ENCODE measurements at regions not wholly inside any gene's neighbourhood (a gene's known extent, or its start where the extent isn't known, plus 50 kb on each side); places are given as distances from the start of the nearest gene placed in this dataset.
"Not testable (repeated sequence)": the region's sequence is repeated elsewhere in the genome, so short reads cannot be mapped to it uniquely, and the experiment has no call there.

DNA sequence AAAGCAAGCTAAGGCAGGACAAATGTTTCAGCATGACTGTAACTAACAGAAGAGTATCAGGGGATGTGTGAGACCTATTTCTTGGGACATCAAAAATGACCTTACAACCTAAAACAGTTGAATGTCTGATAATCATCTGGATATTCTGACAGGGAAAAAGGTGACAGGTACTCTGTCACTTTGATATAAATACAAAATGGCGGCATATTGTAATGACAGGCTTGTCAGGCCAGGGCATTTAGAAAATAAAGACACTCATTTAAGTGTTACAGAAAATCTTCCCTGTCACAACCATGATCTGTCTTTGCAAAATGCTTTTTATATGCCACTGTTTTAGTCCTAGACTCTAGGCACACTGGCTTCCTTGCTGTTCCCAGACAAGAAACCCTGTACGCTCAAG is 1033.3 kb upstream of the FLRT2 start (continued):
- TF ChIP-seq, protein P1, sequence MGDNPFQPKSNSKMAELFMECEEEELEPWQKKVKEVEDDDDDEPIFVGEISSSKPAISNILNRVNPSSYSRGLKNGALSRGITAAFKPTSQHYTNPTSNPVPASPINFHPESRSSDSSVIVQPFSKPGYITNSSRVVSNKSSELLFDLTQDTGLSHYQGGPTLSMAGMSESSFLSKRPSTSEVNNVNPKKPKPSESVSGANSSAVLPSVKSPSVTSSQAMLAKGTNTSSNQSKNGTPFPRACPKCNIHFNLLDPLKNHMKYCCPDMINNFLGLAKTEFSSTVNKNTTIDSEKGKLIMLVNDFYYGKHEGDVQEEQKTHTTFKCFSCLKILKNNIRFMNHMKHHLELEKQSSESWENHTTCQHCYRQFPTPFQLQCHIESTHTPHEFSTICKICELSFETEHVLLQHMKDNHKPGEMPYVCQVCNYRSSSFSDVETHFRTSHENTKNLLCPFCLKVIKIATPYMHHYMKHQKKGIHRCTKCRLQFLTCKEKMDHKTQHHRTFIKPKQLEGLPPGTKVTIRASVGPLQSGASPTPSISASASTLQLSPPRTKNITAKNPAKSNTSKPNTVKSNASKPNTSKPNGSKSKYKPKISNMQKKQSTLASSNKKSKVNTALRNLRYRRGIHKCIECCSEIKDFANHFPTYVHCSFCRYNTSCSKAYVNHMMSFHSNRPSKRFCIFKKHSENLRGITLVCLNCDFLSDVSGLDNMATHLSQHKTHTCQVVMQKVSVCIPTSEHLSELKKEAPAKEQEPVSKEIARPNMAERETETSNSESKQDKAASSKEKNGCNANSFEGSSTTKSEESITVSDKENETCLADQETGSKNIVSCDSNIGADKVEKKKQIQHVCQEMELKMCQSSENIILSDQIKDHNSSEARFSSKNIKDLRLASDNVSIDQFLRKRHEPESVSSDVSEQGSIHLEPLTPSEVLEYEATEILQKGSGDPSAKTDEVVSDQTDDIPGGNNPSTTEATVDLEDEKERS (tag by site-specific recombination; IDR thresholded peaks at IDR 0.05) = no peak

DNA sequence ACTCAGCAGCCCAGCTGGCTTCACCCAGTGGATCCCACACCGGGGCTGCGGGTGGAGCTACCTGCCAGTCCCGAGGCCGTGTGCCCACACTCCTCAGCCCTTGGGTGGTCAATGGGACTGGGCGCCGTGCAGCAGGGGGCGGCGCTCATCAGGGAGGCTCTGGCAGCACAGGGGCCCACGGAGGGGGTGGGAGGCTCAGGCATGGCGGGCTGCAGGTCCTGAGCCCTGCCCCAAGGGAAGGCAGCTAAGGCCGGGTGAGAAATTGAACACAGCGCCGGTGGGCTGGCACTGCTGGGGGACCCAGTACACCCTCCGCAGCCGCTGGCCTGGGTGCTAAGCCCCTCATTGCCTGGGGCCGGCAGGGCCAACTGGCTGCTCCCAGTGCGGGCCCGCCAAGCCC is 1017.1 kb upstream of the FLRT2 start:
- CTCF ChIA-PET; H3K4me3 ChIP-seq (ENCODE audit: low read depth, low read length); H3K36me3 ChIP-seq (ENCODE audit: control insufficient read depth in 2 of 2, insufficient read depth in 1 of 2, low read length in 2 of 2); H3K27ac ChIP-seq (ENCODE audit: extremely low read depth, low read depth, low read length); H3K4me1 ChIP-seq (ENCODE audit: control insufficient read depth, insufficient read depth, low read length); H3K9me3 ChIP-seq (ENCODE audit: control insufficient read depth, insufficient read depth, low read depth, low read length); POLR2A ChIA-PET: not testable (repeated sequence)

DNA sequence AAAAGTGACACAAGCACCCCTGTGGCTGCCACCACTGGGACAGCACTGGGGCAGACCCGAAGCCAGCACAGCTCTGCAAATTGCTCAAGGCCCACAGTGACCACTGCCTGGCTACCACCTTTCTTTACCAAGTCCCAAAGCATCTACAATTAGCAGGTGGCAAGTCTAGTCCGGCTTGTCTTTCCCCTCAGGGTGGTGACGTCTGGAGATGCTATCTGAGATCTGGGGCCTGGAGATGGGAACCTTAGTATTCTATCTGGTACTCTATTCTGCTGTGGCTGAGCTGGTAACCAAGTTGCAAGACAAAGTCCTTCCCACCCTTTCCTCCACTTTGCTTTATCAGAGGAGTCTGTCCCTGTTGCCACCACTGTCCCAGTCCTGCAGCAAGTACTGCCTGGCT is 1010.1 kb upstream of the FLRT2 start:
- no peaks in the 10 kb centered on the region for H3K4me1 ChIP-seq (ENCODE audit: control insufficient read depth, insufficient read depth, low read length)
- no peak overlapping the region for H3K4me3 ChIP-seq (ENCODE audit: low read depth, low read length)
- no peaks in the 10 kb centered on the region; the same call in 1 of the 2 replicates for H3K9me3 ChIP-seq (ENCODE audit: control insufficient read depth, insufficient read depth, low read depth, low read length)
- TF ChIP-seq SCRT2 (tag by site-specific recombination; IDR thresholded peaks at IDR 0.05) (no peak), GLI4 (tag by site-specific recombination; IDR thresholded peaks at IDR 0.05) (no peak), ZSCAN30 (tag by site-specific recombination; IDR thresholded peaks at IDR 0.05) (no peak), ZNF132 (tag by site-specific recombination; IDR thresholded peaks at IDR 0.05; ENCODE audit: borderline replicate concordance) (no peak), ZNF626 (tag by site-specific recombination; IDR thresholded peaks at IDR 0.05) (no peak), ZNF548 (tag by site-specific recombination; IDR thresholded peaks at IDR 0.05) (no peak), ZNF596 (tag by site-specific recombination; IDR thresholded peaks at IDR 0.05) (no peak)
- TF ChIP-seq, protein P2, sequence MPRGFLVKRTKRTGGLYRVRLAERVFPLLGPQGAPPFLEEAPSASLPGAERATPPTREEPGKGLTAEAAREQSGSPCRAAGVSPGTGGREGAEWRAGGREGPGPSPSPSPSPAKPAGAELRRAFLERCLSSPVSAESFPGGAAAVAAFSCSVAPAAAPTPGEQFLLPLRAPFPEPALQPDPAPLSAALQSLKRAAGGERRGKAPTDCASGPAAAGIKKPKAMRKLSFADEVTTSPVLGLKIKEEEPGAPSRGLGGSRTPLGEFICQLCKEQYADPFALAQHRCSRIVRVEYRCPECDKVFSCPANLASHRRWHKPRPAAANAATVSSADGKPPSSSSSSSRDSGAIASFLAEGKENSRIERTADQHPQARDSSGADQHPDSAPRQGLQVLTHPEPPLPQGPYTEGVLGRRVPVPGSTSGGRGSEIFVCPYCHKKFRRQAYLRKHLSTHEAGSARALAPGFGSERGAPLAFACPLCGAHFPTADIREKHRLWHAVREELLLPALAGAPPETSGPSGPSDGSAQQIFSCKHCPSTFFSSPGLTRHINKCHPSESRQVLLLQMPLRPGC (tag by site-specific recombination; IDR thresholded peaks at IDR 0.05) = no peak
- TF ChIP-seq, protein P3, sequence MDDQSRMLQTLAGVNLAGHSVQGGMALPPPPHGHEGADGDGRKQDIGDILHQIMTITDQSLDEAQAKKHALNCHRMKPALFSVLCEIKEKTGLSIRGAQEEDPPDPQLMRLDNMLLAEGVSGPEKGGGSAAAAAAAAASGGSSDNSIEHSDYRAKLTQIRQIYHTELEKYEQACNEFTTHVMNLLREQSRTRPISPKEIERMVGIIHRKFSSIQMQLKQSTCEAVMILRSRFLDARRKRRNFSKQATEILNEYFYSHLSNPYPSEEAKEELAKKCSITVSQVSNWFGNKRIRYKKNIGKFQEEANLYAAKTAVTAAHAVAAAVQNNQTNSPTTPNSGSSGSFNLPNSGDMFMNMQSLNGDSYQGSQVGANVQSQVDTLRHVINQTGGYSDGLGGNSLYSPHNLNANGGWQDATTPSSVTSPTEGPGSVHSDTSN (CRISPR knock-in tag; IDR thresholded peaks at IDR 0.05) = no peak
- TF ChIP-seq, protein P4, sequence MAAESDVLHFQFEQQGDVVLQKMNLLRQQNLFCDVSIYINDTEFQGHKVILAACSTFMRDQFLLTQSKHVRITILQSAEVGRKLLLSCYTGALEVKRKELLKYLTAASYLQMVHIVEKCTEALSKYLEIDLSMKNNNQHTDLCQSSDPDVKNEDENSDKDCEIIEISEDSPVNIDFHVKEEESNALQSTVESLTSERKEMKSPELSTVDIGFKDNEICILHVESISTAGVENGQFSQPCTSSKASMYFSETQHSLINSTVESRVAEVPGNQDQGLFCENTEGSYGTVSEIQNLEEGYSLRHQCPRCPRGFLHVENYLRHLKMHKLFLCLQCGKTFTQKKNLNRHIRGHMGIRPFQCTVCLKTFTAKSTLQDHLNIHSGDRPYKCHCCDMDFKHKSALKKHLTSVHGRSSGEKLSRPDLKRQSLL (tag by site-specific recombination; IDR thresholded peaks at IDR 0.05) = no peak
- H3K36me3 ChIP-seq (ENCODE audit: control insufficient read depth in 2 of 2, insufficient read depth in 1 of 2, low read length in 2 of 2) = no peaks in the 10 kb centered on the region
- ChIA-PET CTCF (interaction anchor here (0.7 kb wide), 1 partner anchor 13 kb away, joined by 3 read pairs; no protein-coding TSS in a partner anchor), POLR2A (no interaction called here)
- H3K27ac ChIP-seq (ENCODE audit: extremely low read depth, low read depth, low read length) = no peak overlapping the region

DNA sequence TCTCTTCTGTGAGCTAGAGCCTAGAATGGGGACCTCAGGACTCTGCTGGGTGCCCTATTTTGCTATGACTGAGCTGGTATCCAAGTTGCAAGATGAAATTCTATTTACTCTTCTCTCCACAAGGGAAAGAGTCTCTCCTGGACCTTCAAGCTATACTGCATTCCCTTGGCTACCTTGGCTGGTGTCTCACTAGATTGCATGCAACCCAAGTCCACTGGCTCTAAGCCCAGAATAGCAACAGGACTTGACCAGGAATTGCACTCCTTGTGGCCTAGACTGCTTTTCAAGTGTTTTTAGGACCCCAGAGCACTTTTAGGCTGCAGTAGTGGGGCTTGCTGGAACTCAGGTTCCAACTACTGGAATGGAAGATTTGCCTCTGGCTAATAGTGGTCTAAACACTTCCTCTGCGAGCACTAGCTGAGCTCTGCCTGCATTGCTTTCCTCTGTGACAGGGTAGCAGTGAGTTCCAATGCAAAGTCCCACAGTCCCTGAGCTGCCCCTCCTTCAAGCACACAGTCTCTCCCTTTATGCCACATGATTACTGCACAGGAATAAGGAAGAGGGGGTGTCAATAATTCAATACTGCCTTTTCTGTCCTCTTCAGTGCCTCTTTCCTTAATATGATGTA is 1009.1 kb upstream of the FLRT2 start:
- H3K27ac ChIP-seq (ENCODE audit: extremely low read depth, low read depth, low read length) = no peak overlapping the region
- no peaks in the 10 kb centered on the region for H3K4me1 ChIP-seq (ENCODE audit: control insufficient read depth, insufficient read depth, low read length)
- no peaks in the 10 kb centered on the region for H3K36me3 ChIP-seq (ENCODE audit: control insufficient read depth in 2 of 2, insufficient read depth in 1 of 2, low read length in 2 of 2)
- H3K4me3 ChIP-seq (ENCODE audit: low read depth, low read length) = no peak overlapping the region
- CTCF ChIA-PET = no interaction called here
- POLR2A ChIA-PET = no interaction called here
- H3K9me3 ChIP-seq (ENCODE audit: control insufficient read depth, insufficient read depth, low read depth, low read length) = no peaks in the 10 kb centered on the region
- no peak for TF ChIP-seq ZNF529 (tag by site-specific recombination; IDR thresholded peaks at IDR 0.05; ENCODE audit: insufficient replicate concordance)
- no peak for TF ChIP-seq ZNF391 (tag by site-specific recombination; IDR thresholded peaks at IDR 0.05; ENCODE audit: borderline replicate concordance, low read depth)
- no peak for TF ChIP-seq KLF1 (tag by site-specific recombination; IDR thresholded peaks at IDR 0.05)
- TF ChIP-seq, protein P5, sequence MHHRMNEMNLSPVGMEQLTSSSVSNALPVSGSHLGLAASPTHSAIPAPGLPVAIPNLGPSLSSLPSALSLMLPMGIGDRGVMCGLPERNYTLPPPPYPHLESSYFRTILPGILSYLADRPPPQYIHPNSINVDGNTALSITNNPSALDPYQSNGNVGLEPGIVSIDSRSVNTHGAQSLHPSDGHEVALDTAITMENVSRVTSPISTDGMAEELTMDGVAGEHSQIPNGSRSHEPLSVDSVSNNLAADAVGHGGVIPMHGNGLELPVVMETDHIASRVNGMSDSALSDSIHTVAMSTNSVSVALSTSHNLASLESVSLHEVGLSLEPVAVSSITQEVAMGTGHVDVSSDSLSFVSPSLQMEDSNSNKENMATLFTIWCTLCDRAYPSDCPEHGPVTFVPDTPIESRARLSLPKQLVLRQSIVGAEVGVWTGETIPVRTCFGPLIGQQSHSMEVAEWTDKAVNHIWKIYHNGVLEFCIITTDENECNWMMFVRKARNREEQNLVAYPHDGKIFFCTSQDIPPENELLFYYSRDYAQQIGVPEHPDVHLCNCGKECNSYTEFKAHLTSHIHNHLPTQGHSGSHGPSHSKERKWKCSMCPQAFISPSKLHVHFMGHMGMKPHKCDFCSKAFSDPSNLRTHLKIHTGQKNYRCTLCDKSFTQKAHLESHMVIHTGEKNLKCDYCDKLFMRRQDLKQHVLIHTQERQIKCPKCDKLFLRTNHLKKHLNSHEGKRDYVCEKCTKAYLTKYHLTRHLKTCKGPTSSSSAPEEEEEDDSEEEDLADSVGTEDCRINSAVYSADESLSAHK (tag by site-specific recombination; IDR thresholded peaks at IDR 0.05) = no peak
- TF ChIP-seq ZNF341 (tag by site-specific recombination; IDR thresholded peaks at IDR 0.05; ENCODE audit: low read depth) = no peak
- no peak for TF ChIP-seq SALL2 (tag by site-specific recombination; IDR thresholded peaks at IDR 0.05; ENCODE audit: borderline replicate concordance)
- no peak for TF ChIP-seq ZNF843 (tag by site-specific recombination; IDR thresholded peaks at IDR 0.05)
- TF ChIP-seq ZNF274 (IDR thresholded peaks at IDR 0.05; ENCODE audit: low read length) = no peak
- TF ChIP-seq ZNF274 (tag by site-specific recombination; IDR thresholded peaks at IDR 0.05; ENCODE audit: borderline replicate concordance) = no peak
- no peak for TF ChIP-seq GLI4 (tag by site-specific recombination; IDR thresholded peaks at IDR 0.05)
